ENCODE measurements at regions not wholly inside any gene's neighbourhood (a gene's known extent, or its start where the extent isn't known, plus 50 kb on each side); places are given as distances from the start of the nearest gene placed in this dataset.

DNA sequence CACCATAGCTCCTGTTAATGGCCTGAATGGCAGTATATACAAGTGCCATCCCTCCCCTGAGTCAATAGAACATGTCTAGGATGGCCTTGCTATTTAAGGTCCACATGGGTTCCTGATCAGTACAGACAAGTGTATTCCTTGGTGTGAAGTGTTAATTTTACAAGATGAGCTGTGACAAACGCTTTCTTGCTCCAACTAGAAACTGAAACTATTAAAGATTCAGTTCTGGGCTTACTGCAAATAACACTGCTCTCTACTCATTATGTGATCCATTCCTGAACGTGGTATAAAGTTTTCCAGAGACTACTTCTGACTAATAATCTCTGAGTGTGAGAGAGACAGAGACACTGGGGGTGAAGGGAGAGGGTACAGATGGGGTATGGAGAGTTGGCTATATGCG, 198.0 kb upstream of the FBXL4 start:
- TF ChIP-seq POLR2A (IDR thresholded peaks at IDR 0.05) (no peak), POLR2AphosphoS5 (IDR thresholded peaks at IDR 0.05) (no peak), EP300 (IDR thresholded peaks at IDR 0.05) (no peak)
- TF ChIP-seq, protein P1, sequence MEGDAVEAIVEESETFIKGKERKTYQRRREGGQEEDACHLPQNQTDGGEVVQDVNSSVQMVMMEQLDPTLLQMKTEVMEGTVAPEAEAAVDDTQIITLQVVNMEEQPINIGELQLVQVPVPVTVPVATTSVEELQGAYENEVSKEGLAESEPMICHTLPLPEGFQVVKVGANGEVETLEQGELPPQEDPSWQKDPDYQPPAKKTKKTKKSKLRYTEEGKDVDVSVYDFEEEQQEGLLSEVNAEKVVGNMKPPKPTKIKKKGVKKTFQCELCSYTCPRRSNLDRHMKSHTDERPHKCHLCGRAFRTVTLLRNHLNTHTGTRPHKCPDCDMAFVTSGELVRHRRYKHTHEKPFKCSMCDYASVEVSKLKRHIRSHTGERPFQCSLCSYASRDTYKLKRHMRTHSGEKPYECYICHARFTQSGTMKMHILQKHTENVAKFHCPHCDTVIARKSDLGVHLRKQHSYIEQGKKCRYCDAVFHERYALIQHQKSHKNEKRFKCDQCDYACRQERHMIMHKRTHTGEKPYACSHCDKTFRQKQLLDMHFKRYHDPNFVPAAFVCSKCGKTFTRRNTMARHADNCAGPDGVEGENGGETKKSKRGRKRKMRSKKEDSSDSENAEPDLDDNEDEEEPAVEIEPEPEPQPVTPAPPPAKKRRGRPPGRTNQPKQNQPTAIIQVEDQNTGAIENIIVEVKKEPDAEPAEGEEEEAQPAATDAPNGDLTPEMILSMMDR (IDR thresholded peaks at IDR 0.05) = no peak
